OCI-LY1 (cell line): ENCODE measurements at regions not wholly inside any gene's neighbourhood (a gene's known extent, or its start where the extent isn't known, plus 50 kb on each side); places are given as distances from the start of the nearest gene placed in this dataset.
"Not testable (repeated sequence)": the region's sequence is repeated elsewhere in the genome, so short reads cannot be mapped to it uniquely, and the experiment has no call there.

ENCODE experiments used
- CTCF ChIP-seq: fragments of 200-600 bp; sonication (generic), shearing (Covaris generic); IDR thresholded peaks from 2 replicates; pipeline ENCODE4 v1.5.1; 2017; ENCODE audit warnings: mild to moderate bottlenecking, antibody characterized with exemption, low read length, moderate library complexity, mixed read lengths
- EZH2 ChIP-seq: fragments of 200-600 bp; sonication (generic), shearing (Covaris generic); IDR thresholded peaks from 2 replicates; pipeline ENCODE4 v1.8.0; 2017; ENCODE audit warnings: borderline replicate concordance, mixed run types, mild to moderate bottlenecking, antibody characterized with exemption, low read length, moderate library complexity, mixed read lengths

- not testable (repeated sequence) for TF ChIP-seq CTCF, EZH2
These were observed 705.7 kb upstream of the FRG1 start for GRCh38 chr4:189234948-189235347.
